Stimulated activated naive B cell treated with anti-CD40 and anti-IgM and Interleukin-4, amounts not matched to agents 10 μg/mL and 1 μg/mL and 100 μg/mL, for 72 hours (primary cell): ENCODE measurements at regions not wholly inside any gene's neighbourhood (a gene's known extent, or its start where the extent isn't known, plus 50 kb on each side); places are given as distances from the start of the nearest gene placed in this dataset.
A peak's percentile ranks its signal among the peaks of the same experiment; 100 is the strongest.

ENCODE experiments used
- ATAC-seq, 2 donors: fragments of 150-1000 bp; cut with Tn5 transposase; replicated peaks; 2 replicates each; pipeline ENCODE4 v1.10.0; 2021; ENCODE audit warnings: moderate library complexity in 1 of 2
- DNase-seq: peaks from one replicate; pipeline ENCODE4 v3.0.0; 2021
- H3K27ac Mint-ChIP-seq: one replicate; pipeline ENCODE4 v1.8.0; 2022; ENCODE audit warnings: mild to moderate bottlenecking, mixed read lengths
- H3K27me3 Mint-ChIP-seq, 2 donors: one replicate each; pipeline ENCODE4 v1.8.0; 2022; ENCODE audit warnings: mixed read lengths in 2 of 2
- H3K36me3 Mint-ChIP-seq, 2 donors: one replicate each; pipeline ENCODE4 v1.8.0; 2022; ENCODE audit warnings: mixed read lengths in 2 of 2, mild to moderate bottlenecking in 1 of 2
- H3K4me1 Mint-ChIP-seq, 2 donors: one replicate each; pipeline ENCODE4 v1.8.0; 2022; ENCODE audit warnings: mixed read lengths in 2 of 2, mild to moderate bottlenecking in 1 of 2
- H3K4me3 Mint-ChIP-seq, 2 donors: one replicate each; pipeline ENCODE4 v1.8.0; 2022; ENCODE audit warnings: mild to moderate bottlenecking in 2 of 2, mixed read lengths in 2 of 2, moderate library complexity in 1 of 2
- H3K9me3 Mint-ChIP-seq, 2 donors: one replicate each; pipeline ENCODE4 v1.8.0; 2022; ENCODE audit warnings: mixed read lengths in 2 of 2, mild to moderate bottlenecking in 1 of 2

DNA sequence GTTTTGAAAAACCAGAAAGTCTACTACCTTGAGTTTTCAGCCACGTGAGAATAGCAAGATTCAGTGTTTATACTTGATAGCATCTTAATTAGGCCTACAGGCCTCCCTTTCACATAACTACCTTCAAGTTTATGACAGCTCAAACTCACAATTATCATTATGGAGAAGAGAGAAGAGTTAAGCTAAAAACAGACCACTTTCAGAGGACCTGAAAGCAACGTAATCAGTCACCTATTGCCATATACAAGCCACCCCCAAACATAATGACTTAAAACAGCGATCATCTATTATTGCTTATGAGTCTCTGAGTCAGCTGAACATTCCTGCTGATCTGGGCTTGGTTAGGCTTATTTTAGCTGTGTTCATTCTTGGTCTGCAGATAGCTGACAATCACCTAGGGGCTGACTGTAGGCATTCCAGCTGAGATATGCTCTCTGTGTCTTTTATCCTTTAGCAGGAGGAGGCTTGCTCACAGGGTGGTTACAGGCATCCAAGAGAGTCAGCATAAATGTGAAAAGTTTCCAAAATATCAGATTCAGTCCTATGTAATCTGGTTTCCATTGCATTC is 130.9 kb downstream of the COX7C start:
- Mint-ChIP-seq H3K27me3 (no peaks in the 10 kb centered on the region), H3K36me3 (no peaks in the 10 kb centered on the region), H3K4me1 (no peaks in the 10 kb centered on the region), H3K9me3 (no peaks in the 10 kb centered on the region), H3K4me3 (no peak overlapping the region), H3K27ac (no peak overlapping the region)
- DNase-seq (no peak), ATAC-seq (no peak)

DNA sequence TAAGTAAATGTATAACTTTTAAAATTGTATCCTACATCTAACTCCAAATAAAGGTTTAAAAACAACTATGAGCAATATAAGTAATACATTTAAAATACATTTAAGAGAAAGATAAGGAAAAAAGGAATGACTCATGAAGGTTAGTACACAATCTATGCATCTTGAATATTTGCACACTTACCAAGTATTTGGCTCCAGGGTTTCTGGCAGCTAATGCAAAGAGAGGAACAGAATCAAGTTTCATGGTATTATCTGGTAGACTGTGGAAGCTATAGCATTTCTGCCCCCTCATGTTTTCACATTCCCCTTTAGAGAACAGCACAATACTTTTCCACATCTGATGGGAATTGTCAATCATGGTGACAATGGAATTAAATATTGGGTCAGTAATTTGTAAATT is 132.1 kb downstream of the COX7C start:
- DNase-seq, result no peak
- H3K4me3 Mint-ChIP-seq, result no peak overlapping the region
- no peaks in the 10 kb centered on the region for H3K4me1 Mint-ChIP-seq

GRCh38 chr5:86756839-86757238 is 139.1 kb downstream of the COX7C start:
- no peak overlapping the region for H3K27ac Mint-ChIP-seq
- no peaks in the 10 kb centered on the region for H3K36me3 Mint-ChIP-seq
- no peak overlapping the region for H3K4me3 Mint-ChIP-seq
- DNase-seq (no peak), ATAC-seq (no peak)
- no peaks in the 10 kb centered on the region for H3K27me3 Mint-ChIP-seq
- H3K9me3 Mint-ChIP-seq, result peaks cover 2 to 4% of the 10 kb centered on the region in 2 donors
- H3K4me1 Mint-ChIP-seq, result no peaks in the 10 kb centered on the region

More for the DNA sequence above, 132.1 kb downstream of the COX7C start:
- H3K9me3 Mint-ChIP-seq, result no peaks in the 10 kb centered on the region
- H3K36me3 Mint-ChIP-seq, result no peaks in the 10 kb centered on the region
- ATAC-seq, result no peak
- no peak overlapping the region for H3K27ac Mint-ChIP-seq
- no peaks in the 10 kb centered on the region for H3K27me3 Mint-ChIP-seq

- Mint-ChIP-seq H3K36me3 (no peaks in the 10 kb centered on the region), H3K4me3 (no peak overlapping the region), H3K27ac (no peak overlapping the region), H3K27me3 (no peaks in the 10 kb centered on the region), H3K4me1 (no peaks in the 10 kb centered on the region), H3K9me3 (peaks cover 2 to 4% of the 10 kb centered on the region in 2 donors)
- no peak for ATAC-seq
- no peak for DNase-seq
Observed at GRCh38 chr5:86757824-86758223, 140.1 kb downstream of the COX7C start.

DNA sequence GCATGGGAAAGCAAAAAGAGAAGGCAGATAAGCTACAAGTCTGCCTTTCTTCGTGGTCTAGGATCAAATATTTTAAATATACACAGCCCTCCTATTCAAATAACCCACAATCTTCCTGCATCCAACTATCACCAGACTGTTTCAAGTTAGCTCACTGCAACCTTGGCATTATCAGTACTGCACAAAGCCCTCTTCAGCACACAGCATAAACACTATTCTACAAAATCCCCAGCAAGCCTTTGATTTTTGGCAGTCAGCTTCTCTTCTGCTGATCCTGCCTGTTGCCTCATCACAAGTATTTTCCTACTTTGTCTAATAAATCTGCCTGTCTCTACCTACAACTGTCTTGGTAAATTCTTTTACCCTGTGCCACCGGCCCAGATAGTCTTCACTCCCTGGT is 142.9 kb downstream of the COX7C start:
- Mint-ChIP-seq H3K9me3 (peaks cover 2 to 4% of the 10 kb centered on the region in 2 donors), H3K27me3 (no peaks in the 10 kb centered on the region), H3K4me3 (no peak overlapping the region), H3K36me3 (no peaks in the 10 kb centered on the region), H3K27ac (no peak overlapping the region), H3K4me1 (no peaks in the 10 kb centered on the region)
- ATAC-seq (no peak), DNase-seq (no peak)

DNA sequence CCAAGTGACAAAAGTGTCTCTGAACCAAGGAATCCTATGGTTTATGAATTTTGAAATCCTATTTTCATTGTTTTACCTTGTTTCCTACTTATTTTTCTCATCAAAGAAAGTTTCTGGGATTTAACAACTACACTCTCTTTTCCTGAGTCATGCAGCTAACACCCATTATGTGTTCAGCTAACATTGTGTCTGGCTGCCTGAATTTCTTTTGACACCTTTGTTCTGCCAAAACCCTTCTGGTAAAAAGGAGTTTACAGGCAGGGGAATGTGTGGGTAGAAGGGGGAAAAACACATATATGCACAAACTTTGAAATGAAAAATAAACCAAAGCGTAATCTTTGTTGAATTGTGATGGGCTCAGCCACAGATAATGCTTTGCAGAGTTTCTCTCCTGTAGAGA is 146.2 kb downstream of the COX7C start:
- ATAC-seq, result no peak
- DNase-seq, result no peak
- Mint-ChIP-seq H3K4me1 (no peaks in the 10 kb centered on the region), H3K27me3 (no peaks in the 10 kb centered on the region), H3K36me3 (no peaks in the 10 kb centered on the region), H3K4me3 (no peak overlapping the region), H3K27ac (no peak overlapping the region), H3K9me3 (peaks cover under 1 to 3% of the 10 kb centered on the region in 2 donors)

DNA sequence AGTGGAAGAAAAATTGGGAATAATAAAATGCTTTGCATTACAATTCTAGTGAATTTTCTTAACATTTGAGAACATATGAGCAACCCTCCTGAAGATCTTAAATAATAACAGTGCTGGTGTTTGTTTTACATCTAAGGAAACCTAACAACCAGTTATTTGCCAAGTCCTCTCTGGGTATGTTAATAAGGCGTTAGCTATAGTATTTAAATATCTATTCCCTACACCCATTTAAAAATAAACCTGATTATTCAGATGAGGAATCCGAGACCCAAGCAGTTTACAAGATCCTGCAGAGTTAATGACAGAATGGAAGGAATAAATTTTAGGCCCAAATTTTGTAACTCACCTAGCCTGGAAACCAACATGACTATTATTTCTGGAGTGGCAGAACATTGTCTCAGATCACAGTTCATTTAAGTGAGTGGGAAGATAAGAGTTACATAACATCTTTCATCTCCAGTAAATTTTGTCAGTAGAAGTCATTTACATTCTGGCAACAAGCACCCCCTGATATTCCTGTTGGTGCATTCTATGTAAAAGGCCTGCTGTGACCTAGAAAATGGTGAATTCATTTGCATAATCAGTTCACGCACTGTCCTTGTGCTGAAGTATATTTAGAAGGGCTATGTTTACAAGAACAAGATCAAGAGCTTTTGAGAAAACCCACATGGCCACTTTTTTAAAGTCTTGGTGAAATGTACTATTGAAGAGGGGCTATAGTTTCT is 148.2 kb downstream of the COX7C start:
- H3K9me3 Mint-ChIP-seq, result peaks cover 8 to 11% of the 10 kb centered on the region in 2 donors
- H3K36me3 Mint-ChIP-seq, result no peaks in the 10 kb centered on the region

GRCh38 chr5:86768699-86769202 is 151.0 kb downstream of the COX7C start:
- Mint-ChIP-seq H3K4me1 (no peaks in the 10 kb centered on the region), H3K4me3 (no peak overlapping the region), H3K9me3 (peaks cover 10 to 11% of the 10 kb centered on the region in 2 donors), H3K27me3 (no peaks in the 10 kb centered on the region), H3K36me3 (no peaks in the 10 kb centered on the region), H3K27ac (no peak overlapping the region)
- DNase-seq, result no peak
- ATAC-seq, result no peak

More for the DNA sequence above, 148.2 kb downstream of the COX7C start:
- no peak overlapping the region for H3K27ac Mint-ChIP-seq
- DNase-seq, result no peak
- H3K4me1 Mint-ChIP-seq, result no peaks in the 10 kb centered on the region
- ATAC-seq, result no peak
- H3K4me3 Mint-ChIP-seq, result no peak overlapping the region
- no peaks in the 10 kb centered on the region for H3K27me3 Mint-ChIP-seq

- H3K4me3 Mint-ChIP-seq, result no peak overlapping the region
- no peak overlapping the region for H3K27ac Mint-ChIP-seq
- peaks cover 3 to 7% of the 10 kb centered on the region in 2 donors for H3K9me3 Mint-ChIP-seq
- no peak for ATAC-seq
- no peaks in the 10 kb centered on the region for H3K27me3 Mint-ChIP-seq
- no peaks in the 10 kb centered on the region for H3K36me3 Mint-ChIP-seq
- no peak for DNase-seq
- H3K4me1 Mint-ChIP-seq, result no peaks in the 10 kb centered on the region
Observed at GRCh38 chr5:86780018-86780417, 162.3 kb downstream of the COX7C start.

GRCh38 chr5:86786955-86787354 is 169.2 kb downstream of the COX7C start:
- Mint-ChIP-seq H3K36me3 (no peaks in the 10 kb centered on the region), H3K9me3 (no peaks in the 10 kb centered on the region), H3K27ac (no peak overlapping the region), H3K27me3 (no peaks in the 10 kb centered on the region), H3K4me3 (no peak overlapping the region), H3K4me1 (no peaks in the 10 kb centered on the region)
- ATAC-seq (no peak), DNase-seq (no peak)

- H3K27me3 Mint-ChIP-seq, result no peaks in the 10 kb centered on the region
- ATAC-seq (no peak), DNase-seq (no peak)
- H3K27ac Mint-ChIP-seq, result peak overlapping the region; percentile 20
- no peaks in the 10 kb centered on the region for H3K9me3 Mint-ChIP-seq
- H3K4me3 Mint-ChIP-seq, result no peak overlapping the region
- H3K4me1 Mint-ChIP-seq, result no peaks in the 10 kb centered on the region
- H3K36me3 Mint-ChIP-seq, result no peaks in the 10 kb centered on the region
Observed at GRCh38 chr5:86795659-86796058, 177.9 kb downstream of the COX7C start.

GRCh38 chr5:86797677-86798076 is 179.9 kb downstream of the COX7C start:
- no peaks in the 10 kb centered on the region for H3K4me1 Mint-ChIP-seq
- H3K4me3 Mint-ChIP-seq, result no peak overlapping the region
- no peaks in the 10 kb centered on the region for H3K9me3 Mint-ChIP-seq
- no peaks in the 10 kb centered on the region for H3K27me3 Mint-ChIP-seq
- no peaks in the 10 kb centered on the region for H3K36me3 Mint-ChIP-seq
- no peak for ATAC-seq
- no peak overlapping the region for H3K27ac Mint-ChIP-seq
- DNase-seq, result no peak

DNA sequence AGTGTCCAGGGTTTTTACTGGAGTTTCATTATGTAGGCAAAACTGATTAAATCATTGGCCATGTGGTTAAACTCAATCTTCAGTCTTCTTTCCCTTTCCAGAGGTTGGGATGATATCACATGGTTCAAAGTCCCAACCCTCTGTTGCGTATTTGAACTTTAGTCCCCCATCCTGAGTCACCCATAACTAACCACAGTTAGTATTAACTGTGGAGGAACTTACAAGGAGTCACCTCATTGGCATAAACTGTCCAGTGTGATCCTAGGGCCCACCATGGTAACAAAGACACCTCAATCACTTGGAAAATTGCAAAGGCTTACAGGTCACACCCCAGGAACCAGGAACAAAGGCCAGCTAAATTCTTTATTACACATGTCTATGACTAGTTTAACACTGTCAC is 188.5 kb downstream of the COX7C start:
- no peak overlapping the region for H3K4me3 Mint-ChIP-seq

GRCh38 chr5:86807046-86808031 is 189.6 kb downstream of the COX7C start:
- Mint-ChIP-seq H3K9me3 (peaks cover 3 to 4% of the 10 kb centered on the region in 2 donors), H3K4me3 (no peak overlapping the region), H3K36me3 (no peaks in the 10 kb centered on the region), H3K27ac (no peak overlapping the region), H3K27me3 (no peaks in the 10 kb centered on the region), H3K4me1 (no peaks in the 10 kb centered on the region)
- ATAC-seq, result no peak
- no peak for DNase-seq

More for the DNA sequence above, 188.5 kb downstream of the COX7C start:
- Mint-ChIP-seq H3K27me3 (no peaks in the 10 kb centered on the region), H3K36me3 (no peaks in the 10 kb centered on the region), H3K4me1 (no peaks in the 10 kb centered on the region), H3K27ac (no peak overlapping the region), H3K9me3 (peaks cover 3 to 4% of the 10 kb centered on the region in 2 donors)
- DNase-seq (no peak), ATAC-seq (no peak)
